ENCODE measurements at regions not wholly inside any gene's neighbourhood (a gene's known extent, or its start where the extent isn't known, plus 50 kb on each side); places are given as distances from the start of the nearest gene placed in this dataset.
"Not testable (repeated sequence)": the region's sequence is repeated elsewhere in the genome, so short reads cannot be mapped to it uniquely, and the experiment has no call there.

- DNase-seq, result no peak
Measured at GRCh38 chr20:47991875-47992488, 206.7 kb upstream of the SULF2 start.

- no peak for DNase-seq
Measured at GRCh38 chr20:47990507-47991150, 205.3 kb upstream of the SULF2 start.

- DNase-seq, result no peak
Measured at GRCh38 chr20:47989957-47990356, 204.7 kb upstream of the SULF2 start.

- DNase-seq, result no peak
Measured at GRCh38 chr20:47988676-47989075, 203.4 kb upstream of the SULF2 start.

- peak; percentile 37 for DNase-seq
Measured at GRCh38 chr20:47985092-47985850, 200.0 kb upstream of the SULF2 start.

- no peak for DNase-seq
Measured at GRCh38 chr20:47984437-47984836, 199.2 kb upstream of the SULF2 start.

GRCh38 chr20:47983642-47984041 lies 198.4 kb upstream of the SULF2 start:
- DNase-seq, result not testable (repeated sequence)

- no peak for DNase-seq
Measured at GRCh38 chr20:47982574-47983360, 197.5 kb upstream of the SULF2 start.

- peak; percentile 47 for DNase-seq
Measured at GRCh38 chr20:47981222-47981621, 195.9 kb upstream of the SULF2 start.

GRCh38 chr20:47980336-47981177 lies 195.3 kb upstream of the SULF2 start:
- DNase-seq, result peak; percentile 47

- not testable (repeated sequence) for DNase-seq
Measured at GRCh38 chr20:47979361-47980095, 194.2 kb upstream of the SULF2 start.

GRCh38 chr20:47978428-47979120 lies 193.3 kb upstream of the SULF2 start:
- DNase-seq, result not testable (repeated sequence)

GRCh38 chr20:47977789-47978252 lies 192.5 kb upstream of the SULF2 start:
- DNase-seq, result not testable (repeated sequence)

- DNase-seq, result peak; percentile 32
Measured at GRCh38 chr20:47977017-47977788, 191.9 kb upstream of the SULF2 start.

- DNase-seq, result no peak
Measured at GRCh38 chr20:47974234-47974878, 189.1 kb upstream of the SULF2 start.

GRCh38 chr20:47973519-47974233 lies 188.4 kb upstream of the SULF2 start:
- DNase-seq, result no peak

- no peak for DNase-seq
Measured at GRCh38 chr20:47972916-47973309, 187.6 kb upstream of the SULF2 start.

- DNase-seq, result peak; percentile 55
Measured at GRCh38 chr20:47972297-47972915, 187.1 kb upstream of the SULF2 start.
